Peyer's patch (tissue), 4 donors: ENCODE measurements at regions not wholly inside any gene's neighbourhood (a gene's known extent, or its start where the extent isn't known, plus 50 kb on each side); places are given as distances from the start of the nearest gene placed in this dataset.

ENCODE experiments used
- POLR2A ChIP-seq, 2 donors: fragments of 450-650 bp; IDR thresholded peaks; one replicate each; pipeline ENCODE4 v1.5.1; 2017; ENCODE audit warnings: antibody characterized with exemption in 2 of 2, mild to moderate bottlenecking in 2 of 2, moderate library complexity in 2 of 2
- TF ChIP-seq, protein P1 (sequence below), 6 experiments: fragments of 450-650 bp in 4 of 6; fragments of 200-600 bp in 2 of 6; sonication (generic) in 1 of 6; IDR thresholded peaks; one replicate each; pipeline ENCODE4 v1.5.1; 2017 to 2019; ENCODE audit warnings: antibody characterized with exemption in 6 of 6, mild to moderate bottlenecking in 3 of 6, moderate library complexity in 1 of 6

DNA sequence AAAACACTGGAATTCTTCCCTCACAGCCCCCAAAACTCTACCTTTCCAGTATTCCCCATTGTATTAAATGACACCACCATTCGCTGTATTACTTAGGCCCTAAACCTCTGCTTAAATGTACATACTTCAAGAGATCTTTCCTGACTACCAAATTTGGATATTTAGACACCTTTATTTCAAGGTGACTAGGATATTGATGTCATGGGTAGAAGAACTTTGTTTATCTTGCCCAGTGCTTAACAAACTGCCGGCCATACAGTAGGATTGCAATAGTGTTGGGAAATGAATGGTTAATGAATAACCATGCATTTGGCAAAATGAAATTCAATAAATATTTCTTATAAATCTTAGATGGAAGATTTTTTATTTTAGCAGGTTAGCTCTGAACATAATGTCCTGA, 86.2 kb upstream of the CA10 start:
- no peak for TF ChIP-seq POLR2A (IDR thresholded peaks at IDR 0.05)
- TF ChIP-seq, protein P1, sequence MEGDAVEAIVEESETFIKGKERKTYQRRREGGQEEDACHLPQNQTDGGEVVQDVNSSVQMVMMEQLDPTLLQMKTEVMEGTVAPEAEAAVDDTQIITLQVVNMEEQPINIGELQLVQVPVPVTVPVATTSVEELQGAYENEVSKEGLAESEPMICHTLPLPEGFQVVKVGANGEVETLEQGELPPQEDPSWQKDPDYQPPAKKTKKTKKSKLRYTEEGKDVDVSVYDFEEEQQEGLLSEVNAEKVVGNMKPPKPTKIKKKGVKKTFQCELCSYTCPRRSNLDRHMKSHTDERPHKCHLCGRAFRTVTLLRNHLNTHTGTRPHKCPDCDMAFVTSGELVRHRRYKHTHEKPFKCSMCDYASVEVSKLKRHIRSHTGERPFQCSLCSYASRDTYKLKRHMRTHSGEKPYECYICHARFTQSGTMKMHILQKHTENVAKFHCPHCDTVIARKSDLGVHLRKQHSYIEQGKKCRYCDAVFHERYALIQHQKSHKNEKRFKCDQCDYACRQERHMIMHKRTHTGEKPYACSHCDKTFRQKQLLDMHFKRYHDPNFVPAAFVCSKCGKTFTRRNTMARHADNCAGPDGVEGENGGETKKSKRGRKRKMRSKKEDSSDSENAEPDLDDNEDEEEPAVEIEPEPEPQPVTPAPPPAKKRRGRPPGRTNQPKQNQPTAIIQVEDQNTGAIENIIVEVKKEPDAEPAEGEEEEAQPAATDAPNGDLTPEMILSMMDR (IDR thresholded peaks at IDR 0.05), result no peak
